ENCODE measurements at regions not wholly inside any gene's neighbourhood (a gene's known extent, or its start where the extent isn't known, plus 50 kb on each side); places are given as distances from the start of the nearest gene placed in this dataset.

GRCh38 chr10:108070789-108071188 is 906.3 kb upstream of the SORCS1 start:
- DNase-seq (ENCODE audit: low read depth): no peak
- no peak overlapping the region for H3K4me3 ChIP-seq (replicated peaks; ENCODE audit: low read depth, low read length)
- TF ChIP-seq CTCF (IDR thresholded peaks at IDR 0.05; ENCODE audit: low read length, missing control alignments): no peak

GRCh38 chr10:108069096-108069495 is 904.6 kb upstream of the SORCS1 start:
- no peak for DNase-seq (ENCODE audit: low read depth)
- no peak overlapping the region for H3K4me3 ChIP-seq (replicated peaks; ENCODE audit: low read depth, low read length)
- TF ChIP-seq CTCF (IDR thresholded peaks at IDR 0.05; ENCODE audit: low read length, missing control alignments): no peak

GRCh38 chr10:108064746-108065260 is 900.3 kb upstream of the SORCS1 start:
- no peak for DNase-seq (ENCODE audit: low read depth)
- no peak overlapping the region for H3K4me3 ChIP-seq (replicated peaks; ENCODE audit: low read depth, low read length)
- no peak for TF ChIP-seq CTCF (IDR thresholded peaks at IDR 0.05; ENCODE audit: low read length, missing control alignments)

- H3K4me3 ChIP-seq (replicated peaks; ENCODE audit: low read depth, low read length): no peak overlapping the region
- DNase-seq (ENCODE audit: low read depth): no peak
- TF ChIP-seq CTCF (IDR thresholded peaks at IDR 0.05; ENCODE audit: low read length, missing control alignments): no peak
Measured at GRCh38 chr10:108060246-108060645, 895.7 kb upstream of the SORCS1 start.

GRCh38 chr10:108055506-108055905 is 891.0 kb upstream of the SORCS1 start:
- no peak for DNase-seq (ENCODE audit: low read depth)
- TF ChIP-seq CTCF (IDR thresholded peaks at IDR 0.05; ENCODE audit: low read length, missing control alignments): no peak
- H3K4me3 ChIP-seq (replicated peaks; ENCODE audit: low read depth, low read length): no peak overlapping the region

- DNase-seq (ENCODE audit: low read depth): no peak
- no peak for TF ChIP-seq CTCF (IDR thresholded peaks at IDR 0.05; ENCODE audit: low read length, missing control alignments)
- no peak overlapping the region for H3K4me3 ChIP-seq (replicated peaks; ENCODE audit: low read depth, low read length)
Measured at GRCh38 chr10:108052981-108053380, 888.5 kb upstream of the SORCS1 start.

- TF ChIP-seq CTCF (IDR thresholded peaks at IDR 0.05; ENCODE audit: low read length, missing control alignments): no peak
Measured at GRCh38 chr10:108051218-108051617, 886.7 kb upstream of the SORCS1 start.

More at GRCh38 chr10:108051218-108051617, 886.7 kb upstream of the SORCS1 start:
- H3K4me3 ChIP-seq (replicated peaks; ENCODE audit: low read depth, low read length): no peak overlapping the region
- DNase-seq (ENCODE audit: low read depth): no peak

Data from fibroblast of pulmonary artery (primary cell).